ENCODE measurements at regions not wholly inside any gene's neighbourhood (a gene's known extent, or its start where the extent isn't known, plus 50 kb on each side); places are given as distances from the start of the nearest gene placed in this dataset.
"Not testable (repeated sequence)": the region's sequence is repeated elsewhere in the genome, so short reads cannot be mapped to it uniquely, and the experiment has no call there.

DNA sequence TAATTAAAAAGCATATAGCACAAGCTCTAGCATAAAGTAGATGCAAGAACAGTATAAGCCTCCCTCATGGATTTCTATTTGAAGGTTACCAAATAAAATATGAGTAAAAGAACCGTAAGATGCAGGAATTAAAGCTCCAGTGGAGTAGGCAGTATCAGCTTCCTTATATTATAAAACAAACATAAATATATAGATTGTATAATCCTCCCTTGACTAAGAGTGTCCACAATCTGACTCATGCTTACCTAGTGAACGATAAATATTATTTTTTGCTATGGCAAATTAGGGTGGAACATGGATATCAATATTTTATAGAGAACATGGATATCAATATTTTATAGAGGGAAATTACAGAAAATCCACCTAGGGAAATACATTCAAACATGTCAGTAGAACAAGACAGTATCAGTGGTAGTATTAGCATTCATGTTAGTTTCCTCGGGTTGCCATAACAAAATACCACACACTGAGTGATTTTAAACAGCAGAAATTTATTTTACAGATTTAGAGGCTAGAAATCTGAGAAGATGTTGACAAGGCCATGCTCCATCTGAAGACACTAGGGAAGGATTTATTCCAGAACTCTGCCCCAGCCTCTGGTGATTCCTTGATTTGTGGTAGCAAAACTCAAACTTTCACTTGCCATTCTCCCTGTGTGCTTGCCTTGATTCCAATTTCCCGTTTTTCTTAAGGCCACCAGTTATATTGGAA lies 1521.3 kb downstream of the SI start:
- POLR2A ChIA-PET: no interaction called here
- DNase-seq (no peak), ATAC-seq (no peak)
- H3K27ac Mint-ChIP-seq: no peak overlapping the region
- no peaks in the 10 kb centered on the region for H3K4me1 Mint-ChIP-seq
- H3K9me3 Mint-ChIP-seq: peaks cover 0 to 18% (median 6%) of the 10 kb centered on the region in 9 donors
- H3K4me3 Mint-ChIP-seq: no peak overlapping the region
- H3K36me3 Mint-ChIP-seq: no peaks in the 10 kb centered on the region
- no peaks in the 10 kb centered on the region for H3K27me3 Mint-ChIP-seq

DNA sequence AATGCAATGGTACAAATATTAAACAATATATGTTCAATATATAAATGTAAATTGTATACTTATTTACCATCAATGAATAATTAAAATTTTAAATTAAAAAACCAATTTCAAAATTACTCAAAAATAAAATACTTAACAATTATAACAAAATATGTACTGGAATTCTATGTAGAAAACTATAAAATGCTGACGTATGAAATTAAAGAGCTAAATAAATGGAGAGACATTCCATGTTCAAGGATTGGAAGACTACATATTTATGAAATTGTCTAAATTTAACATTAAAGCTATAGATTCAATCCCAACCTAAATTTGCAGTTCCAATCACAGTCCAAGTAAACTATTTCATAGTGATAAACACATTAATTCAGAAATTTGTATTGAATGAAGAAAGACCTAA lies 1522.4 kb downstream of the SI start:
- no peak overlapping the region for H3K4me3 Mint-ChIP-seq
- H3K4me1 Mint-ChIP-seq: no peaks in the 10 kb centered on the region
- H3K27me3 Mint-ChIP-seq: no peaks in the 10 kb centered on the region
- POLR2A ChIA-PET: no interaction called here
- DNase-seq: no peak
- ATAC-seq: no peak
- no peak overlapping the region for H3K27ac Mint-ChIP-seq
- H3K9me3 Mint-ChIP-seq: peaks cover 2 to 20% (median 6%) of the 10 kb centered on the region in 9 donors
- H3K36me3 Mint-ChIP-seq: no peaks in the 10 kb centered on the region

DNA sequence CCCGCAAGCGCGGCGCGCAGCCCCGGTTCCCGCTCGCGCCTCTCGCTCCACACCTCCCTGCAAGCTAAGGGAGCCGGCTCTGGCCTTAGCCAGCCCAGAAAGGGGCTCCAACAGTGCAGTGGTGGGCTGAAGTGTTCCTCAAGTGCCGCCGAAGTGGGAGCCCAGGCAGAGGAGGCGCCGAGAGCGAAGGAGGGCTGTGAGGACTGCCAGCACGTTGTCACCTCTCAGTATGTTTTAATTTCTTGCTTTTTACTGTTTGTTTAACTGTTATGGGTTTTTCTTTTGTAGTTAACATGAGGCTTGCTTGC lies 1525.7 kb downstream of the SI start:
- no peak for DNase-seq
- no peak overlapping the region for H3K4me3 Mint-ChIP-seq

DNA sequence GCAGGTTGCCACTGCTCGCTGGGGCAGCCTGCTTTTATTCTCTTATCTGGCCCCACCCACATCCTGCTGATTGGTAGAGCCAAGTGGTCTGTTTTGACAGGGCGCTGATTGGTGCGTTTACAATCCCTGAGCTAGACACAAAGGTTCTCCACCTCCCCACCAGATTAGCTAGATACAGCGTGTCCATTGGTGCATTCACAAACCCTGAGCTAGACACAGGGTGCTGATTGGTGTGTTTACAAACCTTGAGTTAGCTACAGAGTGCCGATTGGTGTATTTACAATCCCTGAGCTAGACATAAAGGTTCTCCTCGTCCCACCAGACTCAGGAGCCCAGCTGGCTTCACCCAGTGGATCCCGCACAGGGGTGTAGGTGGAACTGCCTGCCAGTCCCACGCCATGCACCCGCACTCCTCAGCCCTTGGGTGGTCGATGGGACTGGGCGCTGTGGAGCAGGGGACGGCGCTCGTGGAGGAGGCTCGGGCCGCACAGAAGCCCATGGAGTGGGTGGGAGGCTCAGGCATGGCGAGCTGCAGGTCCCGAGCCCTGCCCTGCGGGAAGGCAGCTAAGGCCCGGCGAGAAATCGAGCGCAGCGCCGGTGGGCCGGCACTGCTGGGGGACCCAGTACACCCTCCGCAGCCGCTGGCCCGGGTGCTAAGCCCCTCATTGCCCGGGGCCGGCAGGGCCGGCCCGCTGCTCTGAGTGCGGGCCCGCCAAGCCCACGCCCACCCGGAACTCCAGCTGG lies 1526.2 kb downstream of the SI start:
- POLR2A ChIA-PET, H3K36me3 Mint-ChIP-seq, H3K27me3 Mint-ChIP-seq, H3K27ac Mint-ChIP-seq, H3K4me1 Mint-ChIP-seq, H3K4me3 Mint-ChIP-seq, ATAC-seq: not testable (repeated sequence)
- peak in 1 of 10 donors; percentile 3 for DNase-seq
- peaks cover 2 to 18% (median 6%) of the 10 kb centered on the region in 9 donors for H3K9me3 Mint-ChIP-seq

More for the DNA sequence above, 1525.7 kb downstream of the SI start:
- Mint-ChIP-seq H3K27me3 (no peaks in the 10 kb centered on the region), H3K4me1 (no peaks in the 10 kb centered on the region), H3K36me3 (no peaks in the 10 kb centered on the region), H3K9me3 (peaks cover 2 to 18% (median 6%) of the 10 kb centered on the region in 9 donors), H3K27ac (no peak overlapping the region)
- POLR2A ChIA-PET: no interaction called here
- ATAC-seq: no peak

DNA sequence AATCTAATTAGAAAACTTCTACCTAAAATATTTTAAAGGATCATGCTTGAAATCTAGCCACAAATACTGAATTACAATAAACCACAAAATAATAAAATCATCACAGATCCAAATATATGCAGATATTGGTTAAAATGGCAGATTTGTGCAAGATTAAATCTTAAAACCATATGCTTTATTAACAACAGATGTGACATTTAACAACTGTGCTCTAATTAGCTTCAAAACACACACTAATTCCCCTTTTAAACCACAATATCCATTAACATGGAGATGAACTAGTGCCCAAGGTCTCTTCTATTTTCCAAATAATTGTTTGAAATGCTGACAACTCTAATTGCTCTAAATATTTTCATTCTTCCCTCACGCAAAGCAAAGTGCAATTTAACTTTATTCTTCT lies 1530.3 kb downstream of the SI start:
- no peaks in the 10 kb centered on the region for H3K4me1 Mint-ChIP-seq
- H3K4me3 Mint-ChIP-seq: no peak overlapping the region
- no peaks in the 10 kb centered on the region for H3K36me3 Mint-ChIP-seq
- H3K9me3 Mint-ChIP-seq: peaks cover 0 to 18% (median 5%) of the 10 kb centered on the region in 9 donors
- POLR2A ChIA-PET: no interaction called here
- DNase-seq: no peak
- ATAC-seq: no peak
- no peaks in the 10 kb centered on the region for H3K27me3 Mint-ChIP-seq
- no peak overlapping the region for H3K27ac Mint-ChIP-seq

DNA sequence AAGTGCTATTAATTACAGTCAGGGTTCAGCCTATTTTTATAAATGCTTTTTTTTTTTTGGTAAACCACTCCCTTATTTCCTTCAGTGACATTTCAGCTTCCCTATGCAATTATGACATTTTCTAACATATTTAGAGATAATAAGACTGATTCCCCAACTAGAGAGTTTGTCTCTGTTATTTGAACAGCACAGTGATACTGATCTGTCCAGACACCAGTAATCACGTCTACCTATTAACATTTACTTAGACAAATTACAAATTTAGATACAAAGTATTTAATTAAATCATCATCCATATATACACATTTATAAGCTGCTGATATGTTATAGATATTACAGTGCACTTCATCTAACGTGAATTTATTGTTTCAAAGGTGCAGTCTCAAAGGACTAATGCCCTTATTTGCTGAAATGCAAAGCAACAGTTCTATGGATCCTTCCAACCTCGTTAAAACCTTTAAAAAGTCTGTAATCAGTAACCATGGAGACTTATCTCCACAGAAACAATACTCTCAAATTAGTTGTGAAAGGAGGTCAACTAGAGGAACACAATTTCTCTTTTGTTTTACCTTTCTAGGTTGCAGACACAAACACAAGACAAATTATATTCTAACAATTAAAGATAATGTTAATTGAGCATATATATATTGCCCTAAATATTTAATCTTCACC lies 1531.1 kb downstream of the SI start:
- no peak for ATAC-seq

DNA sequence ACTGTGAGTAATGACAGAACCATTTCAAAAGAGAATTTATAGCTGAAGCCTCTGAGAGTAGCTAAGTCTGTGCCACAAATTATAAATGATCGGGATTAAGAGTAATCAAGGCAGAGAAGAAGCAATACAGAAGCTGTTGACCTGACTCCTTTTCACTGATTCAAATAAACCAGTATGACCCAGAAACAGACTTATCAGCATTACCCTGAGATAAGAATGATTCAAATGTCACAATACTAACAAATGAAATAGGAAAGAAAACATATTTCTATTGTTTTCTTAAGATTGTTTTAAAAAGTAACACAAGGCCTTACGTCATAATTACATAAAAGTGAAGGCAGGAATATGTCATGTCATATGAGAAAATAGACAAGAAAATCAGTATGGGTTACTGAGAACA lies 1534.6 kb downstream of the SI start:
- DNase-seq: no peak
- Mint-ChIP-seq H3K9me3 (peaks cover 0 to 8% (median 0%) of the 10 kb centered on the region in 9 donors), H3K4me3 (no peak overlapping the region), H3K36me3 (no peaks in the 10 kb centered on the region), H3K27ac (no peak overlapping the region), H3K27me3 (no peaks in the 10 kb centered on the region), H3K4me1 (no peaks in the 10 kb centered on the region)
- no peak for ATAC-seq
- POLR2A ChIA-PET: no interaction called here

More for the DNA sequence above, 1531.1 kb downstream of the SI start:
- Mint-ChIP-seq H3K4me3 (no peak overlapping the region), H3K9me3 (peaks cover 0 to 18% (median 5%) of the 10 kb centered on the region in 9 donors), H3K4me1 (no peaks in the 10 kb centered on the region), H3K27ac (no peak overlapping the region), H3K36me3 (no peaks in the 10 kb centered on the region), H3K27me3 (no peaks in the 10 kb centered on the region)
- DNase-seq: no peak
- POLR2A ChIA-PET: no interaction called here

DNA sequence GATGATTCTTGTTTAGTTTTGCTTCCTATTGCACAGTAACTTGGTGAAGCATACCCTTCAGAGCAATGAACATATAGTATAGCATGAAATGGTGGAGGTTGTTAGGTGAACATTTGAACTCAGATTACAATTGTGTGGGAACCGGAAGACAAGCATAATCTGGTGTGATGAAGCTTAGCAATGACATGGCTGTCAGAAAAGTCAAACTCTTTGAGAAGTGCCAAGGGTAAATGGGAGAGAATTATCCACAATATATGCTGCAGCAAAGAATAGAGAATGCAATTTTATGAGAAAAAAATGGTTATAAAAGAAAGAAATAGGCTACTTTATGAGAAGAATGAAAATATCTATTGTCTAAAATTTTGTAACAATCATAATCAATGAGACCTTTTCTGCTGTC lies 1536.7 kb downstream of the SI start:
- POLR2A ChIA-PET: no interaction called here
- Mint-ChIP-seq H3K4me3 (no peak overlapping the region), H3K27me3 (no peaks in the 10 kb centered on the region), H3K9me3 (peaks cover 0 to 11% (median 0%) of the 10 kb centered on the region in 9 donors), H3K27ac (no peak overlapping the region), H3K36me3 (no peaks in the 10 kb centered on the region), H3K4me1 (no peaks in the 10 kb centered on the region)
- DNase-seq (no peak), ATAC-seq (no peak)

DNA sequence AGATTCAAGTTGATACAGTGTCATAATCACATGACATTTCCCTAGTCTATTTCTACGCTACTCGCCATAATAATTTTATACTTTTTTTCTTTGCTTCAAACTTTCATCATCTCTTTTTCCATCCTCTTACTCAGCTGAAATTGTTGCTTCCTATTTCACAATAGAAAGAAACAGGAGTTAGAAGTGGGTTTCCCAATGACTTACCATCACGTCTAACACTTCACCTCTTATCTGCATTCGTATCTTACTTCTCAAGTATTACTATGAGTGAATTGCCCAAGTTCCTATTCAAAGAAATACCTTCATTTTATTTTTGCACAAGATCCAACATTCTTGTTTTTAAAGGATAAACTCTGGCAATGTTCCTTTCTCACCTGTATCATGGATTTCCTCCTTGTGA lies 1539.9 kb downstream of the SI start:
- no peak overlapping the region for H3K27ac Mint-ChIP-seq
- no peaks in the 10 kb centered on the region for H3K27me3 Mint-ChIP-seq
- H3K36me3 Mint-ChIP-seq: no peaks in the 10 kb centered on the region
- H3K9me3 Mint-ChIP-seq: peaks cover 0 to 16% (median 4%) of the 10 kb centered on the region in 9 donors
- ATAC-seq (no peak), DNase-seq (no peak)
- POLR2A ChIA-PET: no interaction called here
- no peaks in the 10 kb centered on the region for H3K4me1 Mint-ChIP-seq
- no peak overlapping the region for H3K4me3 Mint-ChIP-seq

DNA sequence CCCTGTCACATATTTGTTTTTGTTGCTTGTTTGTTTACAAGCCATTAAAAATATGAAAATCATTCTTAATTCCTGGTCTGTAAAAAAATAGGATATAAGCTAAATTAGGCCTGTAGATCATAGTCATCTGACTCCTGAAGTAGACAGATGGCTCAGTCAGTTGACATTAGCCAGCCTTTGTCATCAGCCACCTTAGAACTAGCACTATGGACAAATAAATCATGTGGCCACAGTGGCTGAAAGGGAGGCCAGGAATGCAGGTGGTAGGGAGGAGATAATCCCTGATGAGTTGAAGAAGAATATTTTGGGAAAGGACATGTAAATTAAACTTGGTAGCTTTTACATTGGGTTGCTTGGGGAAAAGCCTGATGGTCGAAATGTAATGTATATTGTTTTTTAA lies 1544.9 kb downstream of the SI start:
- ATAC-seq (no peak), DNase-seq (no peak)
- POLR2A ChIA-PET: no interaction called here
- peaks cover 5 to 23% (median 9%) of the 10 kb centered on the region in 9 donors for H3K9me3 Mint-ChIP-seq
- H3K27ac Mint-ChIP-seq: no peak overlapping the region
- H3K4me3 Mint-ChIP-seq: no peak overlapping the region
- no peaks in the 10 kb centered on the region for H3K4me1 Mint-ChIP-seq
- no peaks in the 10 kb centered on the region for H3K27me3 Mint-ChIP-seq
- H3K36me3 Mint-ChIP-seq: no peaks in the 10 kb centered on the region

DNA sequence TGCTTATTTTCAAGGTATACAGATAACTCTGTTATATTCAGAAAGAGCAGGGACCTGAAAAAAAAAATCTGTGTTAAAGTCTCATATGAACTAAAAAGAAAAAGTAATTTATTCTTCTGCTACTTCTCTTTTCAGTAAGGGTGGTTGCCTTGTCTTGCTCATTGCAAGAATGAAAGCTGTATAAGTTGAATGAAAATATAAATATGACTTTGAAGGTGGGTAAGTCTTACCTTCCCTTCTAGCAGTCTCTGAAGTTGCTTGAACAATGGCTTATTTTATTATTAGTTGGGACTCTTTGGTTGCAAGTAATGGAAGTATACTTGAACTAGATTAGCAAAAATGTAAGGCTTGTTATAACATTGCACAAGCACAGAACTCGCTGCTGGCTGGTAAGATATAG lies 1554.9 kb downstream of the SI start:
- no peak for ATAC-seq

DNA sequence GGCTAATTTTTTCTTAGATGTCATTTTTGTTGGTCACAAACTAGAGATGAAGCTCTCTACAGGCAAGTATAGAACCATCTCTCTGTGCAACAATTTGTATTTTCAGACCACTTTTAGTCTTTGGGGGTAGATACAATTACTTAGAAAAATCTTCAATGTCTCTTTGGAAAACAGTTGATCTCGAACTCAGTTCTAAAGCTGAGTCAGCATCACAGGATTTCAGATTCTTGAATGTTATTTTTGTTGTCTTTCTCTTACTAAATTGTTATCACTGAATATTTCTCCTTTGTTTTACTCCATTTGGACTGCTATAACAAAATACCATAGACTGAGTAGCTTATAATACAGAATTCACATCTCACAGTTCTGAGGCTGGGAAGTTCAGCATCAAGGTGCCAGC lies 1557.0 kb downstream of the SI start:
- no peak overlapping the region for H3K4me3 Mint-ChIP-seq
- DNase-seq (no peak), ATAC-seq (no peak)
- no peaks in the 10 kb centered on the region for H3K27me3 Mint-ChIP-seq
- POLR2A ChIA-PET: no interaction called here
- no peaks in the 10 kb centered on the region for H3K4me1 Mint-ChIP-seq
- peaks cover 0 to 7% (median 0%) of the 10 kb centered on the region in 9 donors for H3K9me3 Mint-ChIP-seq
- no peak overlapping the region for H3K27ac Mint-ChIP-seq
- H3K36me3 Mint-ChIP-seq: no peaks in the 10 kb centered on the region

More for the DNA sequence above, 1554.9 kb downstream of the SI start:
- POLR2A ChIA-PET: no interaction called here
- Mint-ChIP-seq H3K4me1 (no peaks in the 10 kb centered on the region), H3K9me3 (peaks cover 0 to 7% (median 0%) of the 10 kb centered on the region in 9 donors), H3K36me3 (no peaks in the 10 kb centered on the region), H3K27me3 (no peaks in the 10 kb centered on the region), H3K27ac (no peak overlapping the region), H3K4me3 (no peak overlapping the region)
- DNase-seq: no peak

DNA sequence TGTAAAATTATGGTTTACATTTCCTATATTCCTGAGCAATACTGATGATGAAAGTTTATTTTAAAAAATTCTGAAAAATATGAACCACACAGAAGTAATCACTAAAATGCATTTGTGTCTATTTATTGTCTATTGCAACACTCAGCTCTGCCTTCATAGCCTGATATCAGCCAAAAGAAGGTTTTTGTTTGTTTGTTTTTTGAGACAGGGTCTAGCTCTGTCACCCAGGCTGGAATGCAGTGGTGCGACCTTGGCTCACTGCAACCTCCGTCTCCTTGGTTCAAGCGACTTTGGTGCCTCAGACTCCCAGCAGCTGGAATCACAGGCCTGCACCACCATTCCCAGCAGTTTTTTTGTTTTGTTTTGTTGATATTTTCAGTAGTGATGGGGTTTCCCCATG lies 1560.2 kb downstream of the SI start:
- H3K9me3 Mint-ChIP-seq: peaks cover 0 to 16% (median 2%) of the 10 kb centered on the region in 9 donors
- no peaks in the 10 kb centered on the region for H3K36me3 Mint-ChIP-seq
- DNase-seq (no peak), ATAC-seq (no peak)
- no peak overlapping the region for H3K27ac Mint-ChIP-seq
- H3K4me1 Mint-ChIP-seq: no peaks in the 10 kb centered on the region
- H3K4me3 Mint-ChIP-seq: no peak overlapping the region
- no peaks in the 10 kb centered on the region for H3K27me3 Mint-ChIP-seq
- POLR2A ChIA-PET: no interaction called here

All from naive thymus-derived CD8-positive, alpha-beta T cell (primary cell).